AG09309 (cell line): ENCODE measurements at regions not wholly inside any gene's neighbourhood (a gene's known extent, or its start where the extent isn't known, plus 50 kb on each side); places are given as distances from the start of the nearest gene placed in this dataset.

Experiments
- DNase-seq: peaks from one replicate; pipeline ENCODE4 v3.0.0-alpha.2; 2010; ENCODE audit warnings: low read depth
- H3K4me3 ChIP-seq: 2 replicates; pipeline ENCODE4 v1.5.1; 2011; ENCODE audit warnings: mild to moderate bottlenecking, low read depth, low read length, moderate library complexity; ENCODE audit not compliant: control insufficient read depth
- TF ChIP-seq, protein P1 (sequence below): IDR thresholded peaks from 2 replicates; pipeline ENCODE4 v1.5.1; 2011; ENCODE audit warnings: mild to moderate bottlenecking, low read depth, low read length, inconsistent platforms; ENCODE audit not compliant: insufficient read depth, control insufficient read depth; ENCODE audit errors: missing control alignments

DNA sequence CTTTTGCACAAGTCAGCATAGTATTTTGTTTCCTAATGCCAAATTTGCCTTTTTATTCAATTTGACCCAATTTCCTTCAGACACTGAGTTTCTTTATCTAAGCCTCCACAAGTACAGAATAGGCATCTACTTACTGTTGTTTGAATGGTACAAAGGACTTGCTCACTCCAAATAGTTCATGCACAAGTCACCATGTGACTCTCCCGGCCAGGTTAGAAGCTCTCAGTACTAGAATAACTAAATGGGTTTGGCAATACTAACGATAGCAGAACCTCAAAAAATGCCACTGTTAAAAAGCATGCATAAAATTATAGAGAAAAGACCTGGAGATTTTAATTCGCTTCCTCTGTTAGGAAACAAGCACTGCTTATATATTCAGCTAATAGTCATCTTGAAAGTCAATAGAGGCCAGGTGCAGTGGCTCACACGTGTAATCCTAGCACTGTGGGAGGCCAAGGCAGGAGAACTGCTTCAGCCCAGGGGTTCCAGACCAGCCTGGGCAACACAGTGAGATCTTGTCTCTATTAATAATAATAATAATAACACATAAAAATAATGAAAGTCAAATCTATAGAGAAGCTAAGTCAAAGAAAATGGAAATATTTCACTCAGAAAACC lies 335.8 kb upstream of the MBL2 start:
- TF ChIP-seq, protein P1, sequence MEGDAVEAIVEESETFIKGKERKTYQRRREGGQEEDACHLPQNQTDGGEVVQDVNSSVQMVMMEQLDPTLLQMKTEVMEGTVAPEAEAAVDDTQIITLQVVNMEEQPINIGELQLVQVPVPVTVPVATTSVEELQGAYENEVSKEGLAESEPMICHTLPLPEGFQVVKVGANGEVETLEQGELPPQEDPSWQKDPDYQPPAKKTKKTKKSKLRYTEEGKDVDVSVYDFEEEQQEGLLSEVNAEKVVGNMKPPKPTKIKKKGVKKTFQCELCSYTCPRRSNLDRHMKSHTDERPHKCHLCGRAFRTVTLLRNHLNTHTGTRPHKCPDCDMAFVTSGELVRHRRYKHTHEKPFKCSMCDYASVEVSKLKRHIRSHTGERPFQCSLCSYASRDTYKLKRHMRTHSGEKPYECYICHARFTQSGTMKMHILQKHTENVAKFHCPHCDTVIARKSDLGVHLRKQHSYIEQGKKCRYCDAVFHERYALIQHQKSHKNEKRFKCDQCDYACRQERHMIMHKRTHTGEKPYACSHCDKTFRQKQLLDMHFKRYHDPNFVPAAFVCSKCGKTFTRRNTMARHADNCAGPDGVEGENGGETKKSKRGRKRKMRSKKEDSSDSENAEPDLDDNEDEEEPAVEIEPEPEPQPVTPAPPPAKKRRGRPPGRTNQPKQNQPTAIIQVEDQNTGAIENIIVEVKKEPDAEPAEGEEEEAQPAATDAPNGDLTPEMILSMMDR: no peak
- no peak for DNase-seq

DNA sequence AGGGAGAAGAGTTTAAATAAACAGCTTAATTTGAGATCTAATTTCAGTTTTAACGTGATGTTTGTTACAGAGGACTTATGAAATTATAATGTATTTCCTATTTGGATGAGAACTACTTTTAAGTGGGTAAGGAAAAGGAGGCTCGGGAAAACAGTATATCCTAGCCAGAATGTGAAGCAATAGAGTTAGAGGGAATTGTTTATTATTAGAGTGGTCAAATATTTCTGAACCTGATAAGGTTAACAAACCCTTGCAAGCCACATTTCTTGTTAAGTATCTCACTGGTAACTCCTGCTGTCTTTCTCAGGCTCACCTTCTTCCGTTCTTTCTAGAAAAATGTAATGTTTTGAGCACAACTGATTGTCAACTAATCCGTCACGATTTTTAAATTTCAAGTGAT lies 335.1 kb upstream of the MBL2 start:
- H3K4me3 ChIP-seq: no peak overlapping the region
- DNase-seq: no peak
- TF ChIP-seq, protein P1: no peak

More for the DNA sequence above, 335.8 kb upstream of the MBL2 start:
- H3K4me3 ChIP-seq: no peak overlapping the region

DNA sequence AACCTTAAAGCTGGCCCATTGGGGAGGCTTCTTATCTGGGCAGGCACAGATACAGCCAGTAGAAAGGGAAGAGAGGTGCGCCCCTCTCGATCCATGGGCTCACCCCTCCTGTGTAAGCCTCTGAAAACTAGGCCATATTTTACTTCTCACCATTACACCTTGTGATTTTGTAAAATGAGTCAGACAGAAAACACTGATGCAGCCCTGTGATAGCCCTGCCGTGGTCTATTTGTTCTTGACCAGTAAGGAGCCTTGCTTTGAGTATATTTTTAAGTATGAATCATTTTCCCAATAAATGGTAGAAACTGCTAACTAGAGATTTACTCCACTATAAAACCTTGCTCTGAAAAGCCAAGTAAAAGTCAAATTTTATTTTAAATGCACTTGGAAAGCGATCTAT lies 329.8 kb upstream of the MBL2 start:
- DNase-seq: no peak
- TF ChIP-seq, protein P1: no peak
- H3K4me3 ChIP-seq: no peak overlapping the region

DNA sequence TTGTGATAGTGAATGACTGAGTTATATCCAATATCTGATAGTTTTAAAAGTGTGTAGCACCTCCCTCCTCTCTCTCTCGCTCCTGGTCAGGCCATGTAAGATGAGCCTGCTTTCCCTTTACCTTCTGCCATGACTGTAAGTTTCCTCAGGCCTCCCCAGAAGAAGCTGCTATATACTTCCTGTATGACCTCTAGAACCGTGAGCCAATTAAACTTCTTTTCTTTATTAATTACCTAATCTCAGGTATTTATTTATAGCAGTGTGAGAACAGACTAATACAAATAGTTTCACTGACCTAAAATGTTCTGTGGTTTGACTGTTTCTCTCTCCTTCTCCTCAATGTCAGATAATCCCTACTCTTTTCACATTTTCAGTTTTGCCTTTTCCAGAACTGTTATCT lies 321.3 kb upstream of the MBL2 start:
- no peak overlapping the region for H3K4me3 ChIP-seq
- TF ChIP-seq, protein P1: no peak
- no peak for DNase-seq

DNA sequence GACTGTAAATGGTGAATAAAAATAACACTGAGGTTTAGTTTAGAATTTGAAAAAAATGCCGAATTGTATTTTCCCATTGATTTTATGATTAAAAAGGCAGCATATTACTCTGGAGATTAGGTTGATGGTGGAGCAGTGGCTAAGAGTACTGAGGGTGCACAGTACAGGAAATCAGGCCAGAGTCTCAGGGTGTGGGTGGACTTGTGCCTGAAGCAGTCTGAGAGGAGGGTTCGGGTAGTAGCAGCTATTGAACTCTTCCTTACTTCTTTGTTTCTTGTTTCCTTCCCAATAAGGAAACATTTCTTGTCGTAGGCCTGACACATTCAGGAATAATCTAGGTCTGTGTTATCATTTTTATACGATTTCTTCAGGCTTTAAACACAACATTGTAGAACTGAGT lies 319.0 kb upstream of the MBL2 start:
- DNase-seq: no peak
- TF ChIP-seq, protein P1: no peak
- H3K4me3 ChIP-seq: no peak overlapping the region

DNA sequence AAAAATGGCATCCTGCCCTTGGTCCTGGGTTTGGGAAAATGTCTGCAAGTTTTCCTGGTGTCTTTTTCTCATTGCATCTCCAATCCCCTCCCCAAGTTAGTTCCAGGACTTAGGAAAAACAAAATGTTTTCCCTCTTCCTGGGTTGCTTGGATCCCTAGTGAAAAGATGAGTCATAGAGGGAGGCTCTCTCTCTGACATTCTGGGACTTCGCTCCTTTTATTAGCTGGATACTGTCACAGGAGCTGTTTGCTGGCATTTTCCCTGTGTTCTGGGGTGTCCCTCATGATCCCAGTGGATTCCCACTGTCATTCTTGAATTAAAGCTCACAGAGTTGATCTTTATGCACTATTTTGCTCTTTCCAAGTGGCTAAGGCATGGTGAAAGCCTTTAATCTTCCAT lies 316.4 kb upstream of the MBL2 start:
- TF ChIP-seq, protein P1: no peak
- H3K4me3 ChIP-seq: no peak overlapping the region
- DNase-seq: no peak

DNA sequence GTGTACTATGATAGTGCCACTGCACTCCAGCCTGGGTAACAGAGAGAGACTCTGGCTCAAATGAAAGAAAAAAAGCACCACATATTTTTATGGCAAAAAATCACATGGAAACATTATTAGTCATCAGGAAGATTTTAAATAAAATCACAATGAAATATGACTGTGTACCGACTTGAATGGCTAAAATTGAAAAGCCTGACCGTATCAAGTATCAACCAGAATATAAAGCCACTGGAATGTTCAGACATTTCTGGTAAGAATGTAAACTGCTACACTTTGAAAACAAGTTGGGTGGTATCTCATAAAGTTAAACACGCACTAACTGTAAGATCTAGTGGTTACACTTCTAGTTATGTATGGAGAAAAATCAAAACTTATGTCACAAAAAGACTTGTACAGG lies 306.7 kb upstream of the MBL2 start:
- TF ChIP-seq, protein P1: no peak
- DNase-seq: no peak

More for the DNA sequence above, 306.7 kb upstream of the MBL2 start:
- H3K4me3 ChIP-seq: no peak overlapping the region
